ENCODE measurements at regions not wholly inside any gene's neighbourhood (a gene's known extent, or its start where the extent isn't known, plus 50 kb on each side); places are given as distances from the start of the nearest gene placed in this dataset.

DNA sequence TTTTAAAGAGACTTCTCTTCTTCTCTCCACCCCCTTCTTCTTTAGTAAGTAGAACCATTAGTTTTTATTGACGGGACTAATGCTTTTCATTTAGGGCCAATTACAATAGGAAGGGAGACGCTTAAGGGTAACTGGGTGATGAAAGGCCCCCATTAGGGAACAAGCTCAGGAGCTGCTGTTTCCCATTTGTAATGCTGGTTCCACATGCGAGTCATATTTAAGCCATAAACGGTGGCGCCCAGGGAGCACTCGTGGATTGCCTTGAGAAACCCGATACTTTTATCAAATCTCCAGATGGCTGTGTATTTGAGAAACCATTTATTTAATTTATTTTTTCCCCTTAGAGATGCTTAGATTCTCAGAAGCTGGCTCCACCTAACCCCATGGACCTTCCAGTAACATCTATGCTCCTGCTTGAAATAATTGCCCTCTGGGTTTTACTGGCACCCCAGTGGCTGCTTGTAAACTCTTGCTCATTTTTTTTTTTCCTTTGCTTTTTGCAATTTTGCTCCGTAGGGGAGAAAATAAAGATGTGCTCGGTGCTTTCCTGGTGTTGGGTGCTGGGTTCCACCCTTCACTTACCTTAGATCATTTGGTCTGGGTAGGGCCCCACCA, 124.2 kb upstream of the MSX1 start:
- Histone ChIP-seq H3K27ac (no peak overlapping the region), H3K27me3 (no peaks in the 10 kb centered on the region), H3K9me3 (peaks cover 0 to 20% (median 0%) of the 10 kb centered on the region in 4 donors), H3K4me1 (no peaks in the 10 kb centered on the region), H3K36me3 (no peaks in the 10 kb centered on the region), H3K4me3 (no peak overlapping the region)
- no peak for DNase-seq
- intact Hi-C loops (cut with DNase I; ENCODE audit: low total_unique reads): no loop called here
- 66 to 79% (median 74%) methylated on average over 9 of the region's 9 CpGs for WGBS, 5 donors
- TF ChIP-seq EP300 (IDR thresholded peaks at IDR 0.05) (no peak), POLR2A (IDR thresholded peaks at IDR 0.05) (no peak), POLR2AphosphoS5 (IDR thresholded peaks at IDR 0.05) (no peak)
- TF ChIP-seq, protein P1, sequence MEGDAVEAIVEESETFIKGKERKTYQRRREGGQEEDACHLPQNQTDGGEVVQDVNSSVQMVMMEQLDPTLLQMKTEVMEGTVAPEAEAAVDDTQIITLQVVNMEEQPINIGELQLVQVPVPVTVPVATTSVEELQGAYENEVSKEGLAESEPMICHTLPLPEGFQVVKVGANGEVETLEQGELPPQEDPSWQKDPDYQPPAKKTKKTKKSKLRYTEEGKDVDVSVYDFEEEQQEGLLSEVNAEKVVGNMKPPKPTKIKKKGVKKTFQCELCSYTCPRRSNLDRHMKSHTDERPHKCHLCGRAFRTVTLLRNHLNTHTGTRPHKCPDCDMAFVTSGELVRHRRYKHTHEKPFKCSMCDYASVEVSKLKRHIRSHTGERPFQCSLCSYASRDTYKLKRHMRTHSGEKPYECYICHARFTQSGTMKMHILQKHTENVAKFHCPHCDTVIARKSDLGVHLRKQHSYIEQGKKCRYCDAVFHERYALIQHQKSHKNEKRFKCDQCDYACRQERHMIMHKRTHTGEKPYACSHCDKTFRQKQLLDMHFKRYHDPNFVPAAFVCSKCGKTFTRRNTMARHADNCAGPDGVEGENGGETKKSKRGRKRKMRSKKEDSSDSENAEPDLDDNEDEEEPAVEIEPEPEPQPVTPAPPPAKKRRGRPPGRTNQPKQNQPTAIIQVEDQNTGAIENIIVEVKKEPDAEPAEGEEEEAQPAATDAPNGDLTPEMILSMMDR (IDR thresholded peaks at IDR 0.05): no peak

GRCh38 chr4:4734425-4734824, 125.0 kb upstream of the MSX1 start:
- intact Hi-C loops (cut with DNase I; ENCODE audit: low total_unique reads): no loop called here
- TF ChIP-seq, protein P1 (IDR thresholded peaks at IDR 0.05): no peak
- no peak for TF ChIP-seq POLR2A (IDR thresholded peaks at IDR 0.05)
- TF ChIP-seq EP300 (IDR thresholded peaks at IDR 0.05): no peak
- no peak for TF ChIP-seq POLR2AphosphoS5 (IDR thresholded peaks at IDR 0.05)
- no peaks in the 10 kb centered on the region for H3K36me3 ChIP-seq
- DNase-seq: no peak
- no peaks in the 10 kb centered on the region for H3K27me3 ChIP-seq
- no peak overlapping the region for H3K4me3 ChIP-seq
- H3K4me1 ChIP-seq: no peaks in the 10 kb centered on the region
- H3K9me3 ChIP-seq: peaks cover 0 to 20% (median 0%) of the 10 kb centered on the region in 4 donors
- 64 to 78% (median 65%) methylated on average over 5 of the region's 5 CpGs for WGBS, 5 donors
- no peak overlapping the region for H3K27ac ChIP-seq

GRCh38 chr4:4733663-4734062, 125.8 kb upstream of the MSX1 start:
- Histone ChIP-seq H3K36me3 (no peaks in the 10 kb centered on the region), H3K27ac (no peak overlapping the region), H3K4me1 (no peaks in the 10 kb centered on the region), H3K27me3 (no peaks in the 10 kb centered on the region), H3K9me3 (peaks cover 0 to 20% (median 0%) of the 10 kb centered on the region in 4 donors), H3K4me3 (no peak overlapping the region)
- TF ChIP-seq POLR2A (IDR thresholded peaks at IDR 0.05) (no peak), EP300 (IDR thresholded peaks at IDR 0.05) (no peak), POLR2AphosphoS5 (IDR thresholded peaks at IDR 0.05) (no peak)
- 85 to 96% (median 93%) methylated on average over 2 to 3 of the region's 3 CpGs for WGBS, 5 donors
- DNase-seq: no peak
- intact Hi-C loops (cut with DNase I; ENCODE audit: low total_unique reads): no loop called here

DNA sequence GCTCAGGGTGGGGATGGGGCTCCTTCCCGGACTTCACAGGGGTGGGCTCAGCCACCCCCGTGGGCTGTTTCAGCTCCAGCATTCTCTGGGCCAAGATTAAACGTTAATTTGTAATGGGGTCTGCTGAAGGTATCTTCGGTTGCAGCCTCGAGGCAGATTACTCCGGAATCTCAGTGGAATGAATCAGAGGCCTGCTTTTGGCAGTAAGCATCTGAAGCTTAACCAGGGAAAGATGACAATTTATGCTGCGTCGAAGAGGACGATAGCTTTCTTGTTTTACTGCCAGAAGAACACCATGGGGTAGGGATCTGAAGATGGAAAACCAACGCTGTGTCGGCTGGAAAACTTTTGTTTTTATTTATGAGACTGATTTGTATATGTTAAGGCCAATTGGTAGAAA, 129.2 kb upstream of the MSX1 start:
- intact Hi-C loops (cut with DNase I; ENCODE audit: low total_unique reads): no loop called here
- no peak for TF ChIP-seq EP300 (IDR thresholded peaks at IDR 0.05)
- no peak for TF ChIP-seq POLR2AphosphoS5 (IDR thresholded peaks at IDR 0.05)
- no peak for TF ChIP-seq POLR2A (IDR thresholded peaks at IDR 0.05)
- TF ChIP-seq, protein P1 (IDR thresholded peaks at IDR 0.05): no peak
- Histone ChIP-seq H3K4me1 (no peaks in the 10 kb centered on the region), H3K27ac (no peak overlapping the region), H3K4me3 (no peak overlapping the region), H3K9me3 (peaks cover 11 to 43% (median 21%) of the 10 kb centered on the region in 4 donors), H3K36me3 (peaks cover 0 to 7% (median 0%) of the 10 kb centered on the region in 4 donors), H3K27me3 (no peaks in the 10 kb centered on the region)
- 63 to 83% (median 77%) methylated on average over 11 of the region's 11 CpGs for WGBS, 5 donors
- DNase-seq: peak in 1 of 2 donors; percentile 48

DNA sequence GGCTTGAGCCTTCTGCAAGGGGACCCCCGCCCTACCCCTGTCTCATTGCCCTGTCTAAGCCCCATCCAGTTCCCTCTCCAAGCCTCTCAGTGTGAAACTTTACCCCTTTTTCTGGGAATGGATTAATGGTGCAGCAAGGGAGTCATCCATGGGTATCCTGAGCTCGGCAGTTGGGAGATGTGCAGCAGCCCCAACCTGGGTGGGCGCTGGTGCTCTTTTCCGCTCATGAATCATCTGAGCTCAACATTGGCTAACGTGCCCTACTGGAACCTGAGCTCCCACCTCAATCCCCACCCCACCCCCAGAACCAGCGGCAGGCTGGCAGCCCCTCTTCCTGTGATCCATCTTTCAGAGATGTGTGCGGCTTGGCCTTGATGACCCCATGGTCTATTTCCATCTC, 130.3 kb upstream of the MSX1 start:
- Histone ChIP-seq H3K27ac (no peak overlapping the region), H3K36me3 (peaks cover 0 to 7% (median 0%) of the 10 kb centered on the region in 4 donors), H3K27me3 (no peaks in the 10 kb centered on the region), H3K9me3 (peaks cover 11 to 52% (median 29%) of the 10 kb centered on the region in 4 donors), H3K4me3 (no peak overlapping the region), H3K4me1 (no peaks in the 10 kb centered on the region)
- intact Hi-C loops (cut with DNase I; ENCODE audit: low total_unique reads): no loop called here
- WGBS, 5 donors: 80 to 93% (median 90%) methylated on average over 7 of the region's 7 CpGs
- DNase-seq: no peak
- TF ChIP-seq EP300 (IDR thresholded peaks at IDR 0.05): no peak
- TF ChIP-seq POLR2AphosphoS5 (IDR thresholded peaks at IDR 0.05): no peak
- TF ChIP-seq, protein P1 (IDR thresholded peaks at IDR 0.05): no peak
- no peak for TF ChIP-seq POLR2A (IDR thresholded peaks at IDR 0.05)

Data from stomach (tissue), 8 donors.